ENCODE measurements at regions not wholly inside any gene's neighbourhood (a gene's known extent, or its start where the extent isn't known, plus 50 kb on each side); places are given as distances from the start of the nearest gene placed in this dataset.

DNA sequence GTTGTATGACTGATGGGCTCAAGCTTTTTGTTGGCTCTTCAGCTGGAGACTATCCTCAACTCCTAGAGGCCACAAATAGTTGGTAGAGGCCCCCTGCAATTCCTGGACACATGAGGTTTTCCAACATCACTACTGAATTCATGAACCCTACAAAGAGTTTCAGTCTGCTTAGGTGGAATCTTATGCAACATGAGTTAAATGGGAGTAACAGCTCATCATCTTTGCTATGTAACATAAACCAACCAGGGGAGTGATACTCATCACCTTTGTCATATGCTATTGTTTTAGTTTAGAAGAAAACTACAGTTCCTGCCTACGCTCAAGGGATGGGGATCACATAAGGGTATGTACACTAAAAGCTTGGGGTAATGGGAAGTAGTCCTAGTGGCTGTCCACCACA is 729.4 kb downstream of the SORCS1 start:
- no peak overlapping the region for H3K27ac ChIP-seq (ENCODE audit: low read depth in 1 of 2, low read length in 1 of 2)
- TF ChIP-seq, protein P1, sequence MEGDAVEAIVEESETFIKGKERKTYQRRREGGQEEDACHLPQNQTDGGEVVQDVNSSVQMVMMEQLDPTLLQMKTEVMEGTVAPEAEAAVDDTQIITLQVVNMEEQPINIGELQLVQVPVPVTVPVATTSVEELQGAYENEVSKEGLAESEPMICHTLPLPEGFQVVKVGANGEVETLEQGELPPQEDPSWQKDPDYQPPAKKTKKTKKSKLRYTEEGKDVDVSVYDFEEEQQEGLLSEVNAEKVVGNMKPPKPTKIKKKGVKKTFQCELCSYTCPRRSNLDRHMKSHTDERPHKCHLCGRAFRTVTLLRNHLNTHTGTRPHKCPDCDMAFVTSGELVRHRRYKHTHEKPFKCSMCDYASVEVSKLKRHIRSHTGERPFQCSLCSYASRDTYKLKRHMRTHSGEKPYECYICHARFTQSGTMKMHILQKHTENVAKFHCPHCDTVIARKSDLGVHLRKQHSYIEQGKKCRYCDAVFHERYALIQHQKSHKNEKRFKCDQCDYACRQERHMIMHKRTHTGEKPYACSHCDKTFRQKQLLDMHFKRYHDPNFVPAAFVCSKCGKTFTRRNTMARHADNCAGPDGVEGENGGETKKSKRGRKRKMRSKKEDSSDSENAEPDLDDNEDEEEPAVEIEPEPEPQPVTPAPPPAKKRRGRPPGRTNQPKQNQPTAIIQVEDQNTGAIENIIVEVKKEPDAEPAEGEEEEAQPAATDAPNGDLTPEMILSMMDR (IDR thresholded peaks at IDR 0.05; ENCODE audit: control extremely low read depth, extremely low read depth): no peak
- H3K4me3 ChIP-seq: no peak overlapping the region
- ATAC-seq (ENCODE audit: insufficient read depth, low FRiP score): no peak
- no peak for DNase-seq
- H3K27me3 ChIP-seq (ENCODE audit: control insufficient read depth in 3 of 3, insufficient read depth in 3 of 3, low read length in 2 of 3): no peaks in the 10 kb centered on the region
- H3K9ac ChIP-seq (ENCODE audit: insufficient read depth in 1 of 2, low read length in 2 of 2): no peak overlapping the region
- H3K36me3 ChIP-seq (ENCODE audit: control insufficient read depth in 4 of 4, insufficient read depth in 4 of 4, low read length in 4 of 4): no peaks in the 10 kb centered on the region
- 77 to 94% methylated on average over 1 of the region's 1 CpG for WGBS, 2 donors
- no peaks in the 10 kb centered on the region for H3K4me1 ChIP-seq (ENCODE audit: control insufficient read depth in 5 of 5, insufficient read depth in 5 of 5, low read length in 5 of 5)
- H3K9me3 ChIP-seq (ENCODE audit: control insufficient read depth in 4 of 4, insufficient read depth in 3 of 4, low read length in 3 of 4): peaks cover 0 to 4% (median 0%) of the 10 kb centered on the region in 4 donors

DNA sequence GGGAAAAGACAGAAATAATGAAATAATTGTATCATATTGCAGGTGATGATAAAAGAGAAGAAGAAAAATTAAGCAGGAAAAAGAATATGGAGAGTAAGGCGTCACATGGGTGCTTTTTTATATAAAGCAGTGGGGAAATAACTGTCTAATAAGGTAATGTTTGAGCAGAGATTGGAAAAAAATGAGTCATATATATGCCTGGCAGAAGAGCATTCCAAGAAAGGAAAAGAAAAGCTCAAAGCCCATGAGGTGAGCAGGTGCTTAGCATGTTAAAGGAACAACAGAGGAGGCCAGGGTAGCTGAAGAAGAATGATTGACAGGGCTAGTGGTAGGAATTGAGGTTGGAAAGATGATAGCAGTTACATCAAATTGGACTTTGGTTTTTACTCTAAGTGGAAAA is 739.5 kb downstream of the SORCS1 start:
- TF ChIP-seq, protein P1 (IDR thresholded peaks at IDR 0.05; ENCODE audit: control extremely low read depth, extremely low read depth): no peak
- Histone ChIP-seq H3K27ac (ENCODE audit: low read depth in 1 of 2, low read length in 1 of 2) (no peak overlapping the region), H3K4me1 (ENCODE audit: control insufficient read depth in 5 of 5, insufficient read depth in 5 of 5, low read length in 5 of 5) (no peaks in the 10 kb centered on the region), H3K9ac (ENCODE audit: insufficient read depth in 1 of 2, low read length in 2 of 2) (no peak overlapping the region), H3K9me3 (ENCODE audit: control insufficient read depth in 4 of 4, insufficient read depth in 3 of 4, low read length in 3 of 4) (no peaks in the 10 kb centered on the region), H3K27me3 (ENCODE audit: control insufficient read depth in 3 of 3, insufficient read depth in 3 of 3, low read length in 2 of 3) (no peaks in the 10 kb centered on the region), H3K4me3 (no peak overlapping the region), H3K36me3 (ENCODE audit: control insufficient read depth in 4 of 4, insufficient read depth in 4 of 4, low read length in 4 of 4) (no peaks in the 10 kb centered on the region)
- no peak for DNase-seq
- ATAC-seq (ENCODE audit: insufficient read depth, low FRiP score): no peak
- WGBS, 2 donors: 67 to 87% methylated on average over 1 of the region's 1 CpG

DNA sequence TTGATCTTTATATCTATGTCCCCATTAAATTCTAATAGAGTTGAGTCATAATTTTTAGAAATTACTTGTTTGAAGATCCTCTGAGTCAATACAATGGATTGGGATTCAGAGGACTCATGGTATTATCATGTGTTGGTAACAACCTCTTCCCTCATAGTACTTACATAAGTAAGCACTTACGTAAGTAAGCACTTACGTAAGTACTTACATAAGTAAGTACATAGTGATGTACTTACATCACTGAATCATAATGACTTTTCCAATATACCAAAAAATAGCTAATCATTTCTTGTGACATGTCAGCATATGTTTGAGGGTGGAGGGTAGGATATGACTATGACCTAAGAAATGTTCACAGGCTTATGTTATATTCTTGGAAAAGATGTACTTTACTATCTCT is 740.5 kb downstream of the SORCS1 start:
- Histone ChIP-seq H3K36me3 (ENCODE audit: control insufficient read depth in 4 of 4, insufficient read depth in 4 of 4, low read length in 4 of 4) (no peaks in the 10 kb centered on the region), H3K4me1 (ENCODE audit: control insufficient read depth in 5 of 5, insufficient read depth in 5 of 5, low read length in 5 of 5) (no peaks in the 10 kb centered on the region), H3K27me3 (ENCODE audit: control insufficient read depth in 3 of 3, insufficient read depth in 3 of 3, low read length in 2 of 3) (no peaks in the 10 kb centered on the region), H3K9ac (ENCODE audit: insufficient read depth in 1 of 2, low read length in 2 of 2) (no peak overlapping the region), H3K9me3 (ENCODE audit: control insufficient read depth in 4 of 4, insufficient read depth in 3 of 4, low read length in 3 of 4) (no peaks in the 10 kb centered on the region), H3K27ac (ENCODE audit: low read depth in 1 of 2, low read length in 1 of 2) (no peak overlapping the region), H3K4me3 (no peak overlapping the region)
- WGBS, 2 donors: 72 to 74% methylated on average over 2 of the region's 2 CpGs
- no peak for DNase-seq
- TF ChIP-seq, protein P1 (IDR thresholded peaks at IDR 0.05; ENCODE audit: control extremely low read depth, extremely low read depth): no peak
- ATAC-seq (ENCODE audit: insufficient read depth, low FRiP score): no peak

DNA sequence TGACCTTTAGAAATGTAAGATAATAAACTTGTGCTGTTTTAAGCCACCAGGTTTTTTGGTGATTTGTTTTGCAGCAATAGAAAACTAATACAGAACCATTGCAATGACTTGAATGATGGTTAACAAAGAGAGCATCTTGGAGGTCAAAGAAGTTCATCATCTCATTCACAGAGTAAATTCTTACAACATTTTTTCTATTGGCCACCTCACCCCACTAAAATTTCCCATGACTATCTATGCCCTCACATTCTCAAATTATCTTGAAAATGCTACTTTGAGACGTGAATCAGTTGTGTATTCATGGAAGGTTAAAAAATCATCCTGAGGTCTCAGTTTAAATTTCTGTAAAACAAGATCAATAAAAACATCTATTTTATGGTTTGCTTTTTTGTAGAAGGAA is 754.2 kb downstream of the SORCS1 start:
- TF ChIP-seq, protein P1 (IDR thresholded peaks at IDR 0.05; ENCODE audit: control extremely low read depth, extremely low read depth): no peak
- no peak overlapping the region for H3K4me3 ChIP-seq
- no peaks in the 10 kb centered on the region for H3K36me3 ChIP-seq (ENCODE audit: control insufficient read depth in 4 of 4, insufficient read depth in 4 of 4, low read length in 4 of 4)
- H3K27me3 ChIP-seq (ENCODE audit: control insufficient read depth in 3 of 3, insufficient read depth in 3 of 3, low read length in 2 of 3): no peaks in the 10 kb centered on the region
- ATAC-seq (ENCODE audit: insufficient read depth, low FRiP score): no peak
- no peaks in the 10 kb centered on the region for H3K9me3 ChIP-seq (ENCODE audit: control insufficient read depth in 4 of 4, insufficient read depth in 3 of 4, low read length in 3 of 4)
- no peak for DNase-seq
- no peak overlapping the region for H3K9ac ChIP-seq (ENCODE audit: insufficient read depth in 1 of 2, low read length in 2 of 2)
- no peak overlapping the region for H3K27ac ChIP-seq (ENCODE audit: low read depth in 1 of 2, low read length in 1 of 2)
- no peaks in the 10 kb centered on the region for H3K4me1 ChIP-seq (ENCODE audit: control insufficient read depth in 5 of 5, insufficient read depth in 5 of 5, low read length in 5 of 5)
- 63 to 74% methylated on average over 1 of the region's 1 CpG for WGBS, 2 donors

Data from lung (tissue), 11 donors.